ENCODE measurements at regions not wholly inside any gene's neighbourhood (a gene's known extent, or its start where the extent isn't known, plus 50 kb on each side); places are given as distances from the start of the nearest gene placed in this dataset.

GRCh38 chr6:119590066-119590465, 240.5 kb upstream of the MAN1A1 start:
- TF ChIP-seq POLR2A (IDR thresholded peaks at IDR 0.05) (no peak), CTCF (IDR thresholded peaks at IDR 0.05) (no peak)

Measured in Peyer's patch (tissue), 4 donors.